HL-60 (cell line): ENCODE measurements at regions not wholly inside any gene's neighbourhood (a gene's known extent, or its start where the extent isn't known, plus 50 kb on each side); places are given as distances from the start of the nearest gene placed in this dataset.

Experiments
- DNase-seq, 2 experiments: peaks; one replicate each; pipeline ENCODE4 v3.0.0-alpha.2; 2010 to 2020; ENCODE audit warnings: low read depth in 1 of 2, low spot score in 1 of 2
- H3K27ac ChIP-seq: fragments of 250-450 bp; sonication (Bioruptor Pico); replicated peaks from 2 replicates; pipeline ENCODE4 v1.5.1; 2020; ENCODE audit warnings: mild to moderate bottlenecking, moderate library complexity
- H3K27me3 ChIP-seq: fragments of 250-450 bp; sonication (Bioruptor Pico); 2 replicates; pipeline ENCODE4 v1.5.1; 2021; ENCODE audit warnings: mild to moderate bottlenecking, moderate library complexity; ENCODE audit not compliant: insufficient read depth, poor library complexity, severe bottlenecking
- H3K4me3 ChIP-seq: replicated peaks from 2 replicates; pipeline ENCODE4 v1.5.1; 2011; ENCODE audit warnings: mild to moderate bottlenecking, control low read depth, low read length; ENCODE audit not compliant: insufficient read depth
- CTCF ChIP-seq: IDR thresholded peaks from one replicate; pipeline ENCODE4 v1.5.1; 2011; ENCODE audit warnings: low read length, control low read depth, inconsistent platforms; ENCODE audit not compliant: insufficient read depth
- GABPA ChIP-seq: IDR thresholded peaks from 2 replicates; pipeline ENCODE4 v1.6.1; 2012; ENCODE audit warnings: low read depth
- POLR2AphosphoS5 ChIP-seq: IDR thresholded peaks from 2 replicates; pipeline ENCODE4 v1.6.1; 2012; ENCODE audit warnings: low read depth
- REST ChIP-seq: IDR thresholded peaks from 2 replicates; pipeline ENCODE4 v1.6.1; 2012; ENCODE audit warnings: low read depth; ENCODE audit not compliant: insufficient replicate concordance
- SPI1 ChIP-seq: IDR thresholded peaks from 2 replicates; pipeline ENCODE4 v1.6.1; 2012; ENCODE audit warnings: low read depth, mild to moderate bottlenecking, borderline replicate concordance

- TF ChIP-seq GABPA = no peak
- no peak for TF ChIP-seq REST
- TF ChIP-seq CTCF = no peak
- TF ChIP-seq SPI1 = no peak
- TF ChIP-seq POLR2AphosphoS5 = no peak
- no peak overlapping the region for H3K27ac ChIP-seq
- H3K27me3 ChIP-seq = no peaks in the 10 kb centered on the region
- no peak for DNase-seq
- H3K4me3 ChIP-seq = no peak overlapping the region
Measured at GRCh38 chr2:120953843-120954584, 218.3 kb downstream of the GLI2 start.

GRCh38 chr2:120954939-120955338, 219.3 kb downstream of the GLI2 start:
- TF ChIP-seq SPI1 (no peak), POLR2AphosphoS5 (no peak), REST (no peak), GABPA (no peak), CTCF (no peak)
- Histone ChIP-seq H3K4me3 (no peak overlapping the region), H3K27me3 (no peaks in the 10 kb centered on the region), H3K27ac (no peak overlapping the region)
- DNase-seq = no peak

GRCh38 chr2:120955427-120955826, 219.8 kb downstream of the GLI2 start:
- Histone ChIP-seq H3K27me3 (no peaks in the 10 kb centered on the region), H3K27ac (no peak overlapping the region), H3K4me3 (no peak overlapping the region)
- no peak for TF ChIP-seq CTCF
- TF ChIP-seq SPI1 = no peak
- no peak for TF ChIP-seq GABPA
- TF ChIP-seq POLR2AphosphoS5 = no peak
- no peak for TF ChIP-seq REST
- no peak for DNase-seq
